ENCODE measurements at regions not wholly inside any gene's neighbourhood (a gene's known extent, or its start where the extent isn't known, plus 50 kb on each side); places are given as distances from the start of the nearest gene placed in this dataset.
"Not testable (repeated sequence)": the region's sequence is repeated elsewhere in the genome, so short reads cannot be mapped to it uniquely, and the experiment has no call there.

DNA sequence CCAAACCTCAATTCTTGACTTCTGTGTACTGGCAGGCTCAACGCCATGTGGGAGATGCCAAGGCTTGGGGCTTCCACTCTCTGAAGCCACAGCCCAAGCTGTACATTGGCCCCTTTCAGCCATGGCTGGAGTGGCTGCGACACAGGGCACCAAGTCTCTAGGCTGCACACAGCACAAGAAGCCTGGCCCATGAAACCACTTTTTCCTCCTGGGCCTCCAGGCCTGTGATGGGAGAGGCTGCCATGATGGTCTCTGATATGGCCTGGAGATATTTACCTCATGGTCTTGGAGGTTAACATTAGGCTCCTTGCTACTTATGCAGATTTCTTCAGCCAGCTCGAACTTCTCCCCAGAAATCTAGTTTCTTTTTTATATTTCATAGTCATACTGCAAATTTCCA, 724.1 kb downstream of the RNF144A start:
- DNase-seq (ENCODE audit: low spot score): not testable (repeated sequence)

DNA sequence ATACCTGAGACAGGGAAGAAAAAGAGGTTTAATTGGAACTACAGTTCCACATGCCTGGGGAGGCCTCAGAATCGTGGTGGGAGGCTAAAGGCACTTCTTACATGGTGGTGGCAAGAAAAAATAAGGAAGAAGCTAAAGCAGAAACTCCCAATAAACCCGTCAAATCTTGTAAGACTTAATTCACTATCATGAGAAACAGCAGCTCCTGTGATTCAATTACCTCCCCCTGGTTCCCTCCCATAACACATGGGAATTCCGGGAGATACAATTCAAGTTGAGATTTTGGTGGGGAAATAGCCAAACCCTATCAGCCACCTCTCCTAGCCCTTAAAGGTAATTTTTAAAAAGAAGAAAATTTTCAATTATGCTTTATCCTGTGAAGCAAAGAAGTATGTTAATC, 728.8 kb downstream of the RNF144A start:
- DNase-seq (ENCODE audit: low spot score): no peak

DNA sequence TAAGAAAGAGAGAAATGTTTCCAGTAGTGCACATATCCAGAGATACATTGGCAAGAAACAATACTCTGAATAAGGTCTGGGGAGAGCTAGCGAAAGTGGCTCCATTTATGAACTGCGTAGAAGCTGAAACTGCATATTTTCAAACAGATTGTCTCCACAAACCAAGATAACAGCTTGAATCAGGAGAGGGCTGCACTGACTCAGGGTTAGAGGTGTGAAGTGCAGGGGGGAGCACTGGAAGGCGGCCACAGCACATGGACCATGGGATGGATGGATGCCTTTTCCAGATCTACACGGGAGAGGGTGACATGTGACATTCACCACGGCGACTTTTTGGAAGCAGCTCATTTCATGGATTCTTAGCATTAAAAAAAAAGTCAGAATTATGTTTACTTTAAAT, 729.4 kb downstream of the RNF144A start:
- no peak for DNase-seq (ENCODE audit: low spot score)

DNA sequence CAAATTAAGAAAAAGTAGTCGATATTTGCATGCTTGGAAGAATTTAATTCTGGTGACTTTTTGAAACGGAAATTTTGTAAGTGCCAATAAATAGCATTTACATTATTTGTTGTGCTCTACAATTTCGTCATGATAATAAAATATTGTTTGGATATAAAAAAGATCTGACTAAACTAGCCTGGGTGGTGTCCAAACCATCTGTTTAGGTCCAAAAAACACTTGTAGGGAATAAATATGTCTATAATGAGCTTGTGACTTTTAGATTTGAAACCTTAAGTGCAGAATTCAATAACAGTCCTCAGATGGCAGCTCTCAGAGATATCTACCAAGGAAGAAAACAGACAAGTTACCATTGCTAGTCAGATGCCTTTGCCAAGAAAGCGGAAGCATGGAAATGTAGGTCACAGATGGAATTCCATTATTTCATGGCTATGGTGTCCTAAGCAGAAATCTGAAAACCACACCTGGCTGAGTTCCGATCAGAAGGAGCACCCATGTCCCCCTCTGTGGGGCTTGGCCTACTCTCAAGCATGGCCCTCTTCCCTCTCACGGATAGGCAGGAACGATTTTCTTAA, 731.1 kb downstream of the RNF144A start:
- no peak for DNase-seq (ENCODE audit: low spot score)

DNA sequence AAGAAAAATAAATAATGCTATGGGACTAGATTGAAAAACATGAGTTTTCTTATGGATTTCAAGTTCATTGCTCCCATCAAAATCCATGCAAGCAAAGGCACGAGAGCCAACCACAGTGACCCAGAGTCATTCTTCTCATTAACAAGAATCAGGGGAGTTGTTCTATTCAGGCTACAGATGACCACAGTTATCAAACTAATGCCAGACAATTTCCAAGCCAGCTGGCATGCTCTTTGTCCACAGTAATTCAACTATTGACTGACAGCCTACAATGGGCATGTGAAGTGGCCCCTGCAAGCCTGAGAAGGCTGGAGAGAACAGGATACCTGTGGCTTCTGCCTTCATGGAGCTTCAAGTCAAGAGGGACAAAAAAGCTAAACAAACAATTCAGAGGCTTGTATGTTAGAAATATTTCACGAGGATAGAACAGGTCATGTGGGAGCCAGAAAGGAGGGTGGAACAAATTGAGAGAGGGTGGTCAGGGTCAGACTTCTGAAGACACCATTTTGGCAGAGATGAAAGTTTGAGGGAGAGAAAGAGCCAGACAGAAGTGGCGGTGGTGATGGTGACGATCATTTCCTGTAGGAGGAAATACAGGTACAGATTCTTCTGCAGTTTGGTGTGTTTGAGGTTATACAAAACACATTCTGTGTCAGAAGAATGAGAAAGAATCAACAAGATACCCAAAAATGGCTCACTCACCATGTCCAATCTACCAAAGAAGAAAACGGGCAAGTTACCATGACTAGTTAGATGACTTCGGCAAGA, 732.4 kb downstream of the RNF144A start:
- DNase-seq (ENCODE audit: low spot score): no peak

DNA sequence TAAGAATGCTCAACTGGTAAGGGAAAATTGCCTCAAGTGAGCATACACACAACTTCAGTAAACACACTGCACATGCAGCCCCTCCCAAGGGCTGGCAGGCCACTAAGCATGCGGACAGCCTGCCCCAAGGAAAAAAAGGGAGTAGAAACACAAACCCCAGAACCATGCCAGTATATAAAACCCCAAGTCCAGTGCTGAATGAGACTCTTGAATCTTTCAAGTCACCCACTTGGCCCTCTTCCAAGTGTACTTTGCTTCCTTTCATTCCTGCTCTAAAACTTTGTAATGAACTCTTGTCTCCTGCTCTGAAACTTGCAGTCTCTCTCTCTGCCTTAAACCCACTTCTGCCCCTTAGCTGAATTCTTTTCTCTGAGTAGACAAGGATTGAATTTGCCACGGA, 736.4 kb downstream of the RNF144A start:
- DNase-seq (ENCODE audit: low spot score): no peak

DNA sequence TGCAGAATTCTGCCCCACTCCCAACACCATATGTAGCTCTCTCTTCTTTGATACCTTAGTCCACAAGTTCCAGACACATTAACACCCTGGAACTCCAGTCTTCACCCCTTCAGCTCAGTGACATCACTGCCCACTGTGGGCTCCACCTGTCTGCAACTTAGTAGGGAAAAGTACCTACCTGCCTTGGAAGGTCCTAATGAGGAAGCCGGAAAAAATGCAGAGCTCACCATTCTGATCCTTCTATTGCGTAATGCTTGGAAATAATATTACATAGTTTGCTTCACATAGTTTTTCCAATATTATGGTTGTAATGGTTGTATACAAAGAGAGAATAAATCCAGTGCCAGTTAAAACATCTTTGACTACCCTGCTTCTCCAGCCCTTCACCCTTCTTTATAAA, 738.4 kb downstream of the RNF144A start:
- no peak for DNase-seq (ENCODE audit: low spot score)

DNA sequence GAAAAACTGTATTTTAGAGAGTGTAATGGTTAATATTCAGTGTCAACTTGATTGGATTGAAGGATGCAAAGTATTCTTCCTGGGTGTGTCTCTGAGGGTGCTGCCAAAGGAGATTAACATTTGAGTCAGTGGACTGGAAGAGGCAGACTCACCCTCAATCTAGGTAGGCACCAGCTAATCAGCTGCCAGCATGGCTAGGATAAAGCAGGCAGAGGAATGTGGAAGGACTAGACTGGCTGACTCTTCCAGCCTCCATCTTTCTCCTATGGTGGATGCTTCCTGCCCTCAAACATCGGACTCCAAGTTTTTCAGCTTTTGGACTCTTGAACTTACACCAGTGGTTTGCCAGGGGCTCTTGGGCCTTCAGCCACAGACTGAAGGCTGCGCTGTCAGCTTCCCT, 740.3 kb downstream of the RNF144A start:
- not testable (repeated sequence) for DNase-seq (ENCODE audit: low spot score)

DNA sequence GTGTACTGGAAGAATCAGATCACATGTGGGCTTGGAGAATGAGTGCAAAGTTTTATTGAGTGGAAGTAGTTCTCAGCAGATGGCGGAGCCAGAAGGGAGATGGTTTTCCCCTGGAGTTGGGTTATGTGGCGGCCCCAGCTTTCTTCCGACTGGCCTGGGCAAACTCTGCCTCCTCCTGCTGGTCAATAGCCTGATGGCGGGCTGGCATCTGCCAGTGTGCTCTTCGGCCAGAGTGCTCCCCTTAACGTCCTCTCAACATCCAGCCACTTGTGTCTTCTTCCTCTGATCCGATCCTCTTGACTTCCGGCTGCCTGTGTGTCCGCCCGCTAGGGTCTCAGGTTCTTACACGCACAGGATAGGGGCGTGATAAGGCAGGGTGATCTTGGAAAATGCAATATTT, 741.3 kb downstream of the RNF144A start:
- no peak for DNase-seq (ENCODE audit: low spot score)

DNA sequence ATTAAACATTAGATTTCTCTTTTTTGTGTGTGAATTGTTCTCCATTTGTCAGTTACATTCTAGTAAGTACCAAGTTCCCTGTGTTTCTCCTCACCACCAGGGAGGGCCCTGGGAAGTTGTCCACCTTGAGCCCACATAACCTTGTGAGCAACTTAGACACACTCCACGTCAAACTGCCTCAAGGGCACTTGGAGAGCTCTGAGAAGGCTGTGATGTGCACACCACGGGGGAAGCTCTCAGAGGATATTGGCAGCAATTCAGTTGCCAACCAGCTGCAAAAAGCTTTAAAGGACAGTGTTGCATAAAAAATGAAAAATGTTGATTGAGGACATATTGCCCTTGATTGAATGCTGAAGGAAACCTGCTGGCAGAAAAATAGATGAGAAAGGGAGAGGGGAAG, 743.6 kb downstream of the RNF144A start:
- DNase-seq (ENCODE audit: low spot score): no peak

DNA sequence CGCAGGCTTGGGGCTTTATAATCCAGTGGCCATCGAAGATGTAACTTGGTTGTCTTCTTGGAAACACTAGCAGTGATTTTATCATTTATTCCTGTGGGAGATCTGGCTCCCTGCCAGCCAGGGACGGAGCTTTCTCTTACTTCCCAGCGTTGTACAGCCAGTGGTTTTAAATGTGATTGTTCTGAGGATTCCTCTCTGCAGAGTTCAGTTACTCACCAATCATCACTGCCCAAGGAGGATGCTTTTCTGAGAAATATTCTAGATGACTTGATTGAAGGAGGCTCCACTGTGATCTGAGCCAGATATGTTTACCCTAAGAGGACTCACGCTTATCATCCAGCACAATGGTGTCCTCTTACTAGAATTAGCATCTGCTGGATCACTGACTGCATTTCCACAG, 744.3 kb downstream of the RNF144A start:
- DNase-seq (ENCODE audit: low spot score): no peak

DNA sequence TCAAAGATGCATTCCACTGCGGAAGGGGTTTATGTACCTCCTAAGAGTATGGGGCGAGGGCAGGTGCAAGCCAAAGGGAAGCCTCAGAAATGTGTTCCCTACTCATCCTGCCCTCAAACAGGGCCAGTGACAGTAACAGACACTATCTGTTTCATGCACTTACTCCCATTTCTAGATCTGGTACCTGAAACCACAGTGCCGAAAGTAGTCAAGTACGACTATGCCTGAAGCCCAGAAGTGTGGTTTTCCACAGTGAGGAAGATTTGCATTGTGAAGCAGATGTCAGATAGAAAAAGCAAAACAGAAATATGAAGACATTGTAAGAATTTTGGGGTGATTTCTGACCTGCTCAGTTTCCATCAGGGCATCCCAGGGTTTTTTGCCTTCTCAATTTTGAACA, 748.7 kb downstream of the RNF144A start:
- DNase-seq (ENCODE audit: low spot score): no peak

DNA sequence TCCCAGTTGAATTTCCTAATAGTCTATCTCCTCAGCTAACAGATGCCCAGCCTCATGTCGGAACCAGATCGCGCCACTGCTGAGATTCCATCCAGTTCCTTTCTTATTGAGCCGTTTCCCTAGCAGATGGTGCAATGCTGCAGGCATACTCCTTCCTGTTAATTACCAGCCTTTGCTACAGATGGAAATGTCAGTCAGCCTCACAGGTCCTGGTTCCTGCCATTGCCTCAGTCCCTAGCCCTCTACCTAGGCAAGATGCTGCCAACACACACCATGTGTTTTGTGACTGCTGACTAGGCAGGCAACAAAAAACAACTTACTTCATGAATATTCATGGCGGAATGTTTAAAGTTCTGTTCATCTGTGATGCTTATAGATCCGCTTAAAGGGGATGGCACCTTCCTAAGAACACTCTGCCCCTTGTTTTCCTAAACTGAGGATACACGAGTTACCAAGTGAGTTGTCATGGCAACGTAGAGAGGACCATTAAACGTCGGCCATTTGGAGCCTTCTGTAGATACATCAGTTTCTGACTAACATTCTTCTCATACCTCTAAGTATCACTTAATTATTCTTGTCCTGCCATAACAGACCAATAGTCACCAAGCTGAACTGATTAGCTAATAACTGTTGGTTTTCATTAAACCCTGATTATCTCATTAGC, 749.5 kb downstream of the RNF144A start:
- DNase-seq (ENCODE audit: low spot score): no peak

DNA sequence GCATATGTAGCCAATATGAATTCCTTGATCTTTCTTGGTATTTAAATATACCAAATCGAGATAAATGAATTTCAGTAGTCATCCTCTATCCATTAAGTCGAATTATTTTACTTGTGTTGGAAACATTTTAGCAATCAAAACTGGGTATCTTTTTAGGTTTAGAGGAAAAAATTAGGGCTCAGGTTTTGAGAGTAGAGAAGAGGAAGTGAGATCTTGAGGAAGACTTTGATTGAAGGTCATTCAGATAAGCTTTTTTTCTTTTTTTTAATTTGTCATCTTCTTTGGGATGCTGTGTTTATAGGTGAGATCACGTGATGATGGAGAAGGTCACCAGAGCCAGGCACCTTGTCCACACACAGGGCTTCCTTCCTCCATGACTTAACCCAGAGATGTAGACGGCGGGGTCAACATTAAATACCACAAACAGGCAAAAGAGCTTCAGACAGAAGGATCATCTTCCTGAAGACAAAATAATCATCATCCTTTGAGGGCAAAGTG, 750.1 kb downstream of the RNF144A start:
- no peak for DNase-seq (ENCODE audit: low spot score)

DNA sequence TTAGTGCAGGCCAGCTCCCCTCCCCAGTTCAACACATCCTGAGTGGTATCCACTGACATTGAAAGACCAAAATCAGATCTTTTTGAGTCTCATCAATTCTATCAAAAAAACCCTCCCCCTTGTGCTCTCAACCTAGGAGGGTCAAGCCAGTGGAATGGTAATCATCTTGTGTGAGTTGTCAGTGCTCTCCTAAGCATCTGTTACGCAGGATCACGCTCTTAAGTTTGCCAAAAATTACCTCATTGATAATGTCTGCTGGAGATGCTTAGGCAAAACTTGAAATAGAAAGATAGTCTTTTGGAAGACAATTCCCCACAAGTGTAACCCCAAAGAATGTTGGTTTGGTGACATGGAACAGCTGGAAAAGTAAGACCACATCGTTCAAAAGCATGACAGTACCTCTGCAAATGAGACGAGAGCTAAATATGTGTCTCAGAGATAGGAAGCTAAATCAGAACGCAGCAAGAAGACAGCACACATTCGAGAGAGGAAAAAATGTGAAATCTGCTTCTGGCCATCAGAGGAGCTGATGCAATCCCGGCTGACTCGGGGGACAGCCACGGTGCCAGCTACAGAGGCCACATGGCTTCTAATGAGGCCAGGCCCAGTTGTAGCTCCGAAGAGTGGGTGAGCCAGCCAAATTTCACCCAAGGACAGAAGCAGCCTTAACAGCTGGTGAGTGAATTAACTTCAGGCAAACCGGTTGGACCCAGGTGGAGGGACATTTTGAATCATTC, 753.9 kb downstream of the RNF144A start:
- no peak for DNase-seq (ENCODE audit: low spot score)

DNA sequence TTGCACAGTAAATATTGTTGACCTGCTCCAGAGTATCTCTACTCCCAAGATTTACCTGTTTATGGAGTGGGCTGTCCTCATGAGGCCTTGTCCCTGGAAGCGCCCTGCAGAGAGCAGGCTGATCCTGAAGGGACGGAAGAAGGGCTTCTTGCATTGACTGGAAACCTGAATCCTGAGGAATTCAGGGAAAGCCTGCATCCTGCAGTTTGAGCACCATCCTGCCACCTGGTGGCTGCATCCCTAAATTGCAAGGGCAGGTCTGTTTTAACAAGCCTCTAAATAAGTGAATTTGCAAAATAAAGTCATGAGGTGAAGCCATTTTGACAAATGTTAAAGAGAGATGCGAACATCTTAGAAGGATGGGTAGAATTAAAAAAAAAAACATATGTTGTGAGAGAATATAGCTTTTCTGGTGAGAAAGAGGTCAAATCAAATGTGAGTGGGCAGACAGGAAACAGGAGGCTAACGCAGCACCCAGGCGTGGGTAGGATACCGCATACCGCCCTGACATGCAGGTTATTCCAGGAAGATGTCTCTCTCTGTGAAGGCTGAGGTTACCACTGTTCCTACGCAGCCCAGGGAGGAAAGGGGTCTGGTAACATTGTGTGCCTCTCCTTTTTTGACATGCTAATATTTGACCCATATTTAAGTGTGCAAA, 754.9 kb downstream of the RNF144A start:
- peak; percentile 31 for DNase-seq (ENCODE audit: low spot score)

DNA sequence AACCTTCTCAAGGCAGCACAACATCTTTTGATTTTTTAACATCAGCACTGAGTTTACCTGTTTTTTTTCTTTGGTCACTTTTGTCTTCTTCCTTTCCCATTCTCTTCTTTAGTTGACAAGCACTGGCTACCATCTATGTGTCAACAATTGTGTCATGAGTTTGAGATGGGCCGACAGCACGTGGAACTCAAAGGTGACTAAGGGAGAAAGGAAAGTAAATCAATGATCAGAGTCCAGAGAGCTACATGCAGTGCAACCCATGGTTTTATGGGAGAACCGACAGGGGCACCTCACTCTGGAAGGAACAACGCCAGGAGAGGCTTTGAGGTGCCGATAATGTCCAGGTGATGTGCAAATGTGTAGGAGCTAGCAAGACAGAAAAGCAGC, 755.5 kb downstream of the RNF144A start:
- no peak for DNase-seq (ENCODE audit: low spot score)

DNA sequence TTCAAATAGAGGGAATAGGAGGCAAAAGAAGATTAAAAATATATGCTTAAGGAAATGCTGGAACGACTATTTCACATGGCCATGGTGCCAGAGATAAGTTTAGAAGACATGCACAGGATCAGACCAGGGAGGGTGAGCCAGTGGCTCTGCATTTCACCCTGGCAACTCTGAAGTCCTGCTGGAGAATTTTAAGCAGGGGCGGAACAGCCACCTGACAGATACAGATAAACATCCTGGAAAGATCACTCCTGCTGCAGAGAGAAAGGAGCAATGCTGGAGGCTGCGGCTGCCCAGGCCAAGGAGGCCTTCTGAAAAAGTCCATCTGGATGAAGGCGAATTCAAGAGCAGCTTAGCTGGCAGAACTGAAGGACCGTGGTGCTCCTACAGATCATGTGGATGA, 755.9 kb downstream of the RNF144A start:
- DNase-seq (ENCODE audit: low spot score): no peak

DNA sequence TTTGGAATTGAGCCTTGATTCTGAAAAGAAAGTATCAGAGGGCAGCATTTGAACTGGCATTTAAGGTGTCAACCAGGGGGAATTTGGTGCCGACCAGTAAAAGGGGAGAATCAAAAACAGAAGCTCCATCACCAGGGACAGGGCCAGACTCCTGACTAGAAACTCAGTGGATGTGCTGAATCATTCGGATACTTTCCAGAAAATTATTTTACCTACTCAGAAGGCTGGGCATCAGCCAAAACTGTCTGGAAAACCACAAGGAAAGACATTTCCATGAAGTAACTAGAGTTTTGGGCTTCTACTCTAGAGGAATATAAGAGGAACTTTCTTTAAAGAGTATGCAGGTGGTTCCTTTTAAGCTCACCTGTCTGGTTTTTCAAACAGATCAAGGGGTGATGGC, 756.6 kb downstream of the RNF144A start:
- DNase-seq (ENCODE audit: low spot score): no peak

DNA sequence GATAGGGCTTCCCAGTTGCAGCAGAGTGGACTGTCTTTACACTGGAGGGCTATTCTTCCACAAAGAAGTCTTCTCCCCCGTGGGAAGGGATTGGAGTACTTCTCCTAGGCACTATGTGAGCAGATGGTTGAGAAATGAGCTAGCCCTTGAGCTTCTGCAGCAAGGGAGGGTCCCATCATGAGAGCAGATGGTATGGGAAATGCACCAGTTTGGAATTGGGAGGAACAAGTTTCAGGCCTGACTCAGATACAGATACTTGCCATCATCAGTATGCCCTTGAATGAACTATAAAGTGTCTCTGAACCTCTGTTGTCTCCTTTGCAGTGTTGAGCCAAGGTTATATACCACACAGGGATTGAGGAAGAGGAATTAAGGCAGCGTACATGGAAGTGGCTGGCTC, 757.4 kb downstream of the RNF144A start:
- no peak for DNase-seq (ENCODE audit: low spot score)

DNA sequence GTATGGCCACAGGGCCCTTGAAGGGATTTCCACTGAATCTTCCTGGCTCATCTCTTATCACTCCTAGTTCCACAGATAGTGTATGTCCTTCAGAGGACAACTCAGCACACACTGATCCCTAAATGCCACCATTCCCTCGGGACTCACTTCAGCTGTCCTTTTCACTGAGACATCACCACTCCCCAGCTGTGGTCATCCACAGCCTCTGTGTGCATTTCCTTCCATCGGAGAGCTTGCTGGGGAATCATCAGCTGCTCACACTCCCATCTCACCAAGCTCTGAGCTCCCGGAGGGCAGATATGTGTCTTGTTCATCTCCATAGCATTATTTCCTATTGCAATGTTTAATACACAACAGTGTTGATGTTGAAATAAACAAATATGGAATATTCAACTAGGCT, 759.5 kb downstream of the RNF144A start:
- no peak for DNase-seq (ENCODE audit: low spot score)

DNA sequence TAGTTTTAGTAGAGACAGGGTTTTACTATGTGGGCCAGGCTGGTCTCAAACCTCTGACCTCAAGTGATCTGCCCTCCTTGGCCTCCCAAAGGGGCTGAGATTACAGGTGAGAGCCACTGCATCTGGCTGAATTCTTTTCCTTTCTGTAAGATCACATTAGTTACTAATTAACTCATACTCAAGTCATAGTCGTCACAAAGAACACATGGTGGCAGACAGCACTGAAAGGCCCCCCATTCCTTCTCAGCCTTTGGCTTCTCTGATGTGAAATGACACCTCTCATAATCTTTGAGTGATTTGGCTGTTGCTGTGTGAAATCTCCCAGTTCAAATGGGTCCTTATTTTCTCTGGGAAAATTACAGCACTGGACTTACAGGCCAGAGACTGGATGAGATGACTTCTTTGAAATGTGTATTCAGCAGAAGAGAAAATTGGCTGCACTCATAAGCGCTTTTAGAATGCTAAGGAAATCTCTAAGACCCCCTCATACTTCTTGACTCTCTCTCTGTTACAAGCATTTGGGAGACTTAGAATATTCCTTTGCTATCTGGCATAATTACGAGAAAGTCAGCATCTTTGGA, 764.8 kb downstream of the RNF144A start:
- DNase-seq (ENCODE audit: low spot score): no peak

Data from H4 (cell line).